ENCODE measurements at regions not wholly inside any gene's neighbourhood (a gene's known extent, or its start where the extent isn't known, plus 50 kb on each side); places are given as distances from the start of the nearest gene placed in this dataset.
A peak's percentile ranks its signal among the peaks of the same experiment; 100 is the strongest.

- no peak for DNase-seq
Measured at GRCh38 chr6:126419901-126420300, 80.0 kb downstream of the CENPW start.

- no peak for DNase-seq
Measured at GRCh38 chr6:126422912-126423311, 83.0 kb downstream of the CENPW start.

- no peak for DNase-seq
Measured at GRCh38 chr6:126427713-126428112, 87.8 kb downstream of the CENPW start.

- DNase-seq: no peak
Measured at GRCh38 chr6:126429866-126430265, 90.0 kb downstream of the CENPW start.

GRCh38 chr6:126432564-126432963 lies 92.6 kb downstream of the CENPW start:
- no peak for DNase-seq

- DNase-seq: no peak
Measured at GRCh38 chr6:126433927-126434326, 94.0 kb downstream of the CENPW start.

- DNase-seq: peak; percentile 17
Measured at GRCh38 chr6:126437205-126437604, 97.3 kb downstream of the CENPW start.

GRCh38 chr6:126439040-126439439 lies 99.1 kb downstream of the CENPW start:
- no peak for DNase-seq

- no peak for DNase-seq
Measured at GRCh38 chr6:126440923-126441322, 101.0 kb downstream of the CENPW start.

GRCh38 chr6:126444659-126445273 lies 104.9 kb downstream of the CENPW start:
- DNase-seq: no peak

- DNase-seq: no peak
Measured at GRCh38 chr6:126446248-126446647, 106.3 kb downstream of the CENPW start.

- no peak for DNase-seq
Measured at GRCh38 chr6:126447367-126447766, 107.5 kb downstream of the CENPW start.

GRCh38 chr6:126461045-126461444 lies 121.1 kb downstream of the CENPW start:
- no peak for DNase-seq

- DNase-seq: no peak
Measured at GRCh38 chr6:126464245-126464644, 124.3 kb downstream of the CENPW start.

- DNase-seq: no peak
Measured at GRCh38 chr6:126475449-126475848, 135.5 kb downstream of the CENPW start.

- no peak for DNase-seq
Measured at GRCh38 chr6:126477678-126478077, 137.8 kb downstream of the CENPW start.

GRCh38 chr6:126480268-126480667 lies 140.4 kb downstream of the CENPW start:
- DNase-seq: no peak

GRCh38 chr6:126481319-126481718 lies 141.4 kb downstream of the CENPW start:
- no peak for DNase-seq

GRCh38 chr6:126504792-126505191 lies 164.9 kb downstream of the CENPW start:
- no peak for DNase-seq

- DNase-seq: no peak
Measured at GRCh38 chr6:126513198-126513597, 173.3 kb downstream of the CENPW start.

GRCh38 chr6:126516411-126516810 lies 176.5 kb downstream of the CENPW start:
- no peak for DNase-seq

GRCh38 chr6:126524811-126525326 lies 185.0 kb downstream of the CENPW start:
- DNase-seq: no peak

- DNase-seq: no peak
Measured at GRCh38 chr6:126526547-126526946, 186.6 kb downstream of the CENPW start.

- no peak for DNase-seq
Measured at GRCh38 chr6:126526996-126527606, 187.2 kb downstream of the CENPW start.

All from femur (tissue), 1 donor.